Hepatocyte (in vitro differentiated cells): ENCODE measurements at regions not wholly inside any gene's neighbourhood (a gene's known extent, or its start where the extent isn't known, plus 50 kb on each side); places are given as distances from the start of the nearest gene placed in this dataset.
"Not testable (repeated sequence)": the region's sequence is repeated elsewhere in the genome, so short reads cannot be mapped to it uniquely, and the experiment has no call there.

Experiments used
- DNase-seq: peaks from one replicate; pipeline ENCODE4 v3.0.0-alpha.2; 2016; ENCODE audit warnings: low spot score
- H2AFZ ChIP-seq: fragments of 200-600 bp; sonication (generic); 2 replicates; pipeline ENCODE4 v1.6.0; 2016; ENCODE audit warnings: antibody characterized with exemption, mild to moderate bottlenecking
- H3K27ac ChIP-seq: fragments of 200-600 bp; sonication (generic); 2 replicates; pipeline ENCODE4 v1.5.1; 2016; ENCODE audit warnings: mild to moderate bottlenecking
- H3K27me3 ChIP-seq: fragments of 200-600 bp; sonication (generic); 2 replicates; pipeline ENCODE4 v1.6.1; 2016
- H3K36me3 ChIP-seq: fragments of 200-600 bp; sonication (generic); replicated peaks from 2 replicates; pipeline ENCODE4 v1.5.1; 2016; ENCODE audit warnings: low read depth; ENCODE audit not compliant: insufficient read depth
- H3K4me1 ChIP-seq: fragments of 200-600 bp; sonication (generic); 2 replicates; pipeline ENCODE4 v1.5.1; 2016; ENCODE audit warnings: mild to moderate bottlenecking, moderate library complexity; ENCODE audit not compliant: insufficient read depth
- H3K4me2 ChIP-seq: fragments of 200-600 bp; sonication (generic); 2 replicates; pipeline ENCODE4 v1.6.0; 2016
- H3K4me3 ChIP-seq: fragments of 200-600 bp; sonication (generic); 2 replicates; pipeline ENCODE4 v1.5.1; 2016; ENCODE audit warnings: mild to moderate bottlenecking
- H3K79me2 ChIP-seq: fragments of 200-600 bp; sonication (generic); 2 replicates; pipeline ENCODE4 v1.6.0; 2017; ENCODE audit warnings: mild to moderate bottlenecking
- H3K9me2 ChIP-seq: fragments of 200-600 bp; sonication (generic); replicated peaks from 2 replicates; pipeline ENCODE4 v1.6.0; 2017; ENCODE audit warnings: mild to moderate bottlenecking; ENCODE audit not compliant: insufficient read depth
- H3K9me3 ChIP-seq: fragments of 200-600 bp; sonication (generic); 2 replicates; pipeline ENCODE4 v1.5.1; 2016; ENCODE audit warnings: low read depth, mild to moderate bottlenecking
- H4K20me1 ChIP-seq: fragments of 200-600 bp; sonication (generic); 2 replicates; pipeline ENCODE4 v1.6.0; 2016; ENCODE audit warnings: mild to moderate bottlenecking; ENCODE audit not compliant: insufficient read depth, poor library complexity, severe bottlenecking
- CTCF ChIP-seq: fragments of 200-600 bp; sonication (generic); IDR thresholded peaks from 2 replicates; pipeline ENCODE4 v1.5.1; 2016; ENCODE audit warnings: antibody characterized with exemption, mild to moderate bottlenecking; ENCODE audit not compliant: poor library complexity
- EZH2 ChIP-seq: fragments of 200-600 bp; sonication (generic); IDR thresholded peaks from 2 replicates; pipeline ENCODE4 v1.6.1; 2016; ENCODE audit warnings: antibody characterized with exemption, mild to moderate bottlenecking, borderline replicate concordance
- EZH2phosphoT487 ChIP-seq: fragments of 200-600 bp; sonication (generic); IDR thresholded peaks from one replicate; pipeline ENCODE4 v1.6.1; 2018; ENCODE audit warnings: antibody characterized with exemption, mild to moderate bottlenecking, low read depth, moderate library complexity; ENCODE audit not compliant: unreplicated experiment, severe bottlenecking
- WGBS: methylation state at CpG from one replicate; pipeline ENCODE4 v1.1.6; 2016; ENCODE audit warnings: low lambda C conversion rate; ENCODE audit errors: missing lambda C conversion rate; 5-methylcytosine and 5-hydroxymethylcytosine counted together

- 46% methylated on average over 2 of the region's 2 CpGs for WGBS
- Histone ChIP-seq H3K4me1 (no peaks in the 10 kb centered on the region), H3K79me2 (no peaks in the 10 kb centered on the region), H3K36me3 (no peaks in the 10 kb centered on the region), H3K4me3 (no peak overlapping the region), H3K27ac (no peak overlapping the region), H4K20me1 (no peaks in the 10 kb centered on the region), H3K4me2 (no peak overlapping the region), H3K9me2 (no peaks in the 10 kb centered on the region), H2AFZ (no peak overlapping the region), H3K9me3 (no peaks in the 10 kb centered on the region), H3K27me3 (no peaks in the 10 kb centered on the region)
- no peak for DNase-seq
- no peak for TF ChIP-seq EZH2
- TF ChIP-seq EZH2phosphoT487: no peak
- no peak for TF ChIP-seq CTCF
Observed at GRCh38 chr6:97771372-97771771, 488.4 kb upstream of the MMS22L start.

GRCh38 chr6:97775012-97775411 is 492.0 kb upstream of the MMS22L start:
- TF ChIP-seq EZH2 (no peak), CTCF (no peak), EZH2phosphoT487 (no peak)
- no peak overlapping the region for H3K27ac ChIP-seq
- WGBS: 79% methylated on average over 5 of the region's 5 CpGs
- no peaks in the 10 kb centered on the region for H3K4me1 ChIP-seq
- H3K9me2 ChIP-seq: no peaks in the 10 kb centered on the region
- no peaks in the 10 kb centered on the region for H3K9me3 ChIP-seq
- DNase-seq: peak; percentile 10
- no peaks in the 10 kb centered on the region for H3K36me3 ChIP-seq
- no peak overlapping the region for H2AFZ ChIP-seq
- H3K79me2 ChIP-seq: no peaks in the 10 kb centered on the region
- no peaks in the 10 kb centered on the region for H3K27me3 ChIP-seq
- no peak overlapping the region for H3K4me3 ChIP-seq
- H4K20me1 ChIP-seq: no peaks in the 10 kb centered on the region
- no peak overlapping the region for H3K4me2 ChIP-seq

- Histone ChIP-seq H3K79me2 (no peaks in the 10 kb centered on the region), H2AFZ (no peak overlapping the region), H3K4me1 (no peaks in the 10 kb centered on the region), H3K36me3 (no peaks in the 10 kb centered on the region), H3K4me2 (no peak overlapping the region), H3K9me3 (no peaks in the 10 kb centered on the region), H3K9me2 (no peaks in the 10 kb centered on the region), H4K20me1 (no peaks in the 10 kb centered on the region), H3K27me3 (no peaks in the 10 kb centered on the region), H3K27ac (no peak overlapping the region), H3K4me3 (no peak overlapping the region)
- DNase-seq: no peak
- 53% methylated on average over 5 of the region's 5 CpGs for WGBS
- TF ChIP-seq EZH2: no peak
Observed at GRCh38 chr6:97778290-97779038, 495.4 kb upstream of the MMS22L start.

- not testable (repeated sequence) for H4K20me1 ChIP-seq, H3K9me3 ChIP-seq, H3K4me1 ChIP-seq, H3K36me3 ChIP-seq, H3K4me3 ChIP-seq, H3K4me2 ChIP-seq, H3K9me2 ChIP-seq, DNase-seq, H2AFZ ChIP-seq, H3K79me2 ChIP-seq, H3K27me3 ChIP-seq, H3K27ac ChIP-seq
- 91% methylated on average over 5 of the region's 6 CpGs for WGBS
Observed at GRCh38 chr6:97779039-97779766, 496.2 kb upstream of the MMS22L start.
